ENCODE measurements at regions not wholly inside any gene's neighbourhood (a gene's known extent, or its start where the extent isn't known, plus 50 kb on each side); places are given as distances from the start of the nearest gene placed in this dataset.

GRCh38 chr4:96356591-96357370, 516.9 kb downstream of the PDHA2 start:
- no peak for TF ChIP-seq YY1 (IDR thresholded peaks at IDR 0.05; ENCODE audit: insufficient read depth, insufficient read length)
- TF ChIP-seq ZNF274 (IDR thresholded peaks at IDR 0.05; ENCODE audit: low read depth, low read length): no peak
- no peak for TF ChIP-seq SUZ12 (IDR thresholded peaks at IDR 0.05; ENCODE audit: extremely low read depth, insufficient read depth, insufficient read length)
